ENCODE measurements at regions not wholly inside any gene's neighbourhood (a gene's known extent, or its start where the extent isn't known, plus 50 kb on each side); places are given as distances from the start of the nearest gene placed in this dataset.

- TF ChIP-seq, protein P1, sequence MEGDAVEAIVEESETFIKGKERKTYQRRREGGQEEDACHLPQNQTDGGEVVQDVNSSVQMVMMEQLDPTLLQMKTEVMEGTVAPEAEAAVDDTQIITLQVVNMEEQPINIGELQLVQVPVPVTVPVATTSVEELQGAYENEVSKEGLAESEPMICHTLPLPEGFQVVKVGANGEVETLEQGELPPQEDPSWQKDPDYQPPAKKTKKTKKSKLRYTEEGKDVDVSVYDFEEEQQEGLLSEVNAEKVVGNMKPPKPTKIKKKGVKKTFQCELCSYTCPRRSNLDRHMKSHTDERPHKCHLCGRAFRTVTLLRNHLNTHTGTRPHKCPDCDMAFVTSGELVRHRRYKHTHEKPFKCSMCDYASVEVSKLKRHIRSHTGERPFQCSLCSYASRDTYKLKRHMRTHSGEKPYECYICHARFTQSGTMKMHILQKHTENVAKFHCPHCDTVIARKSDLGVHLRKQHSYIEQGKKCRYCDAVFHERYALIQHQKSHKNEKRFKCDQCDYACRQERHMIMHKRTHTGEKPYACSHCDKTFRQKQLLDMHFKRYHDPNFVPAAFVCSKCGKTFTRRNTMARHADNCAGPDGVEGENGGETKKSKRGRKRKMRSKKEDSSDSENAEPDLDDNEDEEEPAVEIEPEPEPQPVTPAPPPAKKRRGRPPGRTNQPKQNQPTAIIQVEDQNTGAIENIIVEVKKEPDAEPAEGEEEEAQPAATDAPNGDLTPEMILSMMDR (IDR thresholded peaks at IDR 0.05; ENCODE audit: control insufficient read depth, extremely low read depth, insufficient read depth) = no peak
- DNase-seq (ENCODE audit: low read depth) = no peak
These were observed 635.0 kb upstream of the FANCL start for GRCh38 chr2:58876126-58876525.

GRCh38 chr2:58875436-58875835 lies 634.3 kb upstream of the FANCL start:
- no peak for DNase-seq (ENCODE audit: low read depth)
- H3K4me3 ChIP-seq (ENCODE audit: low read depth, low read length) = no peak overlapping the region
- TF ChIP-seq, protein P1 (IDR thresholded peaks at IDR 0.05; ENCODE audit: control insufficient read depth, extremely low read depth, insufficient read depth) = no peak

More at GRCh38 chr2:58876126-58876525, 635.0 kb upstream of the FANCL start:
- no peak overlapping the region for H3K4me3 ChIP-seq (ENCODE audit: low read depth, low read length)

GRCh38 chr2:58871469-58872142 lies 630.5 kb upstream of the FANCL start:
- H3K4me3 ChIP-seq (ENCODE audit: low read depth, low read length) = no peak overlapping the region
- DNase-seq (ENCODE audit: low read depth) = no peak
- TF ChIP-seq, protein P1 (IDR thresholded peaks at IDR 0.05; ENCODE audit: control insufficient read depth, extremely low read depth, insufficient read depth) = no peak

DNA sequence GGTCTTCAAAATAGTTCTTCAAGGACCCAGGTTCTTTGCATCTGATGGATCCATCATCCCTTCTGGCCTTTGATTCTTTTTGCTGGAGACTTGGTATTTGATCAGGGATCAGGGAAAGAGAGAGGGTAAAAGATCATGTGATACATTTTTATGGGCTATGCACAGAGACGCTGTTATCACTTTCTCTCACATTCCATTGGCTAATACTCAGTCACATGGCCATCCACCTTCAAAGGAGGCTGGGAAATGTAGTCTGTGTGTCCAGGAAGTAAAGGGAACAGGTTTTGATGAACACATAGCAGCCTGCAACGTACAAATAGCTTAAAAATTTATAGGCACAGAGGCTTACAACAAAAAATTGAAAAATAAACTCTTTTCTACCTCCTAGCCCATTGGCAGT lies 629.6 kb upstream of the FANCL start:
- H3K4me3 ChIP-seq (ENCODE audit: low read depth, low read length) = no peak overlapping the region
- TF ChIP-seq, protein P1 (IDR thresholded peaks at IDR 0.05; ENCODE audit: control insufficient read depth, extremely low read depth, insufficient read depth) = no peak
- no peak for DNase-seq (ENCODE audit: low read depth)

DNA sequence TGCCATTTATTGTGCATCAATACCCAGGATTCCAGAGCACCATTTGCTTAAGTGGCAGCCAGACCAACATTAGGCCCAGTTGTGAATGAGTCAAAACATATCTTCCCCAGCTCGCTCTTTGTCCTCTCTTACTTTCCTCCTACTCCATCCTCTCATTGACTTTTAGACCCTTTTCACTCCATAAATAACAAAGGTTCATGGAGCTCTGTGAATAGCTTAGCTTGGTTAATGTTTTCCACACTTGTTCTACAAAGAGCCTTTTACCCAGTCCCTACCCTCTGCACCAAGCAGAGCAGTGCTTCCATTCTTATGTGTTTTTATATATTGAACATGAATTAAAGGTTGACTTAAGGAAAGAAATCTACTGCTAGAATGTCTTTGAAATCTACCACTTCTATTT lies 625.8 kb upstream of the FANCL start:
- DNase-seq (ENCODE audit: low read depth) = no peak
- no peak overlapping the region for H3K4me3 ChIP-seq (ENCODE audit: low read depth, low read length)
- TF ChIP-seq, protein P1 (IDR thresholded peaks at IDR 0.05; ENCODE audit: control insufficient read depth, extremely low read depth, insufficient read depth) = no peak

- H3K4me3 ChIP-seq (ENCODE audit: low read depth, low read length) = no peak overlapping the region
- no peak for DNase-seq (ENCODE audit: low read depth)
- TF ChIP-seq, protein P1 (IDR thresholded peaks at IDR 0.05; ENCODE audit: control insufficient read depth, extremely low read depth, insufficient read depth) = no peak
These were observed 625.4 kb upstream of the FANCL start for GRCh38 chr2:58866527-58866926.

DNA sequence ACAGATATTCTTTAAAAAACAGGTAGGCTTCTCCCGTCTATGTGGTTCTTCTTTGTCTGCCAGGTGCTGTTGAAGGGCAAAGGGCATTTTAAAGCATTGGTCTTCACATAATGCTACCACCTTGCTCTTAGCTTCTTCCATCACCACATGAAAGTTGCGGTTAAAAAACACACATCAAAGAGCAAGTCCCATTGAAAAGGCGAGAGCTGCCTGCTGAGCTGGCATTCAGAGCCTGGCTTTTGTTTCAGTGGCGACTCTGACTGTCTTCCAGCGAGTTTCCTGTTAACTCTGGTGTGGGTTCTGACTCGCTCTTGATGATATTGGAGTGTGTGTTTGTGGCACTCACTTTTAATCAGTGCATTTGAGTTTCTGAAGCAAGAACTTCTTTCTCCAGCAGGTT lies 624.9 kb upstream of the FANCL start:
- TF ChIP-seq, protein P1 (IDR thresholded peaks at IDR 0.05; ENCODE audit: control insufficient read depth, extremely low read depth, insufficient read depth) = no peak
- H3K4me3 ChIP-seq (ENCODE audit: low read depth, low read length) = no peak overlapping the region
- DNase-seq (ENCODE audit: low read depth) = no peak
